ENCODE measurements at regions not wholly inside any gene's neighbourhood (a gene's known extent, or its start where the extent isn't known, plus 50 kb on each side); places are given as distances from the start of the nearest gene placed in this dataset.

DNA sequence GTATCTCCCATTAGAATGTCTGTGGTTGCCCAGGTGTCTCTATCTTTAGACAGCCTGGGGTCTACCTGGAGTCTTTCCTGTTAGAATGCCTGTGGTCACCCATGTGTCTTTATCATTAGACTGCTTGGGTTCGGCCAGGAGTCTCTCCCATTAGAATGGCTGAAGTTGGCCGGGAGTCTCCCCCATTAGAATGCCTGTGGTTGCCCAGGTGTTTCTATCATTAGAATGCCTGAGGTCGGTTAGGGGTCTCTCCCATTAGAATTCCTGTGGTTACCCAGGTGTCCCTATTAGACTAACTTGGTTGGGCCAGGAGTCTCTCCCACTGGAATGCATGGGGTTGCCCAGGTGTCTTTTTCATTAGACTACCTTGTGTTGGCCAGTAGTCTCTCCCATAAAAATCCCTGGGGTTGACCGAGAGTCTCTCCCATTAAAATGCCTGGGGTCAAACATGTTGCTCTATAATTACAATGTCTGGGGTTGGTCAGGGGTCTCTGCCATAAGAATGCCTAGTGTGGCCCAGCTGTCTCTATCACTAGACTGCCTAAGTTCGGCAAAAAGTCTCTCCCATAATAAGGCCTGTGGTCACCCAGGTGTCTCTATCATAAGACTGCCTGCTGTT is 1448.7 kb downstream of the UQCRFS1 start:
- H3K4me3 ChIP-seq (ENCODE audit: low read depth, low read length): no peak overlapping the region
- TF ChIP-seq CTCF (IDR thresholded peaks at IDR 0.05; ENCODE audit: low read depth, low read length): no peak
- in situ Hi-C loops (cut with HindIII; ENCODE audit: low sequenced_read_pairs): no loop called here
- DNase-seq (ENCODE audit: low read depth, low spot score): no peak

DNA sequence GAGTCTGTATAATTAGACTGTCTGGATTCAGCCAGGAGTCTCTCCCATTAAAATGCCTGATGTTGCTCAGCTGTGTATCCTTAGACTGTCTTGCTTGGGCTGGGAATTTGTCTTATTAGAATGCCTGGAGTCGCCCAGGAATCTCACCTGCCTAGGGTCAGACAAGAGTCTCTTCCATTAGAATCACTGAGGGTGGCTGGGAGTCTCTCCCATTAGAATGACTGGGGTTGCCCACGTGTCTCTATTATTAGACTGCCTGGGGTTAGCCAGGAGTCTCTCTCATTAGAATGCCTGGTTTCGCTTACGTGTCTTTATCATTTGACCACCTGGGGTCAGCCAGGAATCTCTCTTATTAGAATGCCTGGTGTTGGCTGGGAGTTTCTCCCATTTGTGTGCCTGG is 1450.0 kb downstream of the UQCRFS1 start:
- no peak for TF ChIP-seq CTCF (IDR thresholded peaks at IDR 0.05; ENCODE audit: low read depth, low read length)
- DNase-seq (ENCODE audit: low read depth, low spot score): no peak
- no peak overlapping the region for H3K4me3 ChIP-seq (ENCODE audit: low read depth, low read length)
- in situ Hi-C loops (cut with HindIII; ENCODE audit: low sequenced_read_pairs): no loop called here

- in situ Hi-C loops (cut with HindIII; ENCODE audit: low sequenced_read_pairs): no loop called here
- no peak for TF ChIP-seq CTCF (IDR thresholded peaks at IDR 0.05; ENCODE audit: low read depth, low read length)
- no peak for DNase-seq (ENCODE audit: low read depth, low spot score)
- H3K4me3 ChIP-seq (ENCODE audit: low read depth, low read length): no peak overlapping the region
These were observed 1453.1 kb downstream of the UQCRFS1 start for GRCh38 chr19:27759896-27760295.

DNA sequence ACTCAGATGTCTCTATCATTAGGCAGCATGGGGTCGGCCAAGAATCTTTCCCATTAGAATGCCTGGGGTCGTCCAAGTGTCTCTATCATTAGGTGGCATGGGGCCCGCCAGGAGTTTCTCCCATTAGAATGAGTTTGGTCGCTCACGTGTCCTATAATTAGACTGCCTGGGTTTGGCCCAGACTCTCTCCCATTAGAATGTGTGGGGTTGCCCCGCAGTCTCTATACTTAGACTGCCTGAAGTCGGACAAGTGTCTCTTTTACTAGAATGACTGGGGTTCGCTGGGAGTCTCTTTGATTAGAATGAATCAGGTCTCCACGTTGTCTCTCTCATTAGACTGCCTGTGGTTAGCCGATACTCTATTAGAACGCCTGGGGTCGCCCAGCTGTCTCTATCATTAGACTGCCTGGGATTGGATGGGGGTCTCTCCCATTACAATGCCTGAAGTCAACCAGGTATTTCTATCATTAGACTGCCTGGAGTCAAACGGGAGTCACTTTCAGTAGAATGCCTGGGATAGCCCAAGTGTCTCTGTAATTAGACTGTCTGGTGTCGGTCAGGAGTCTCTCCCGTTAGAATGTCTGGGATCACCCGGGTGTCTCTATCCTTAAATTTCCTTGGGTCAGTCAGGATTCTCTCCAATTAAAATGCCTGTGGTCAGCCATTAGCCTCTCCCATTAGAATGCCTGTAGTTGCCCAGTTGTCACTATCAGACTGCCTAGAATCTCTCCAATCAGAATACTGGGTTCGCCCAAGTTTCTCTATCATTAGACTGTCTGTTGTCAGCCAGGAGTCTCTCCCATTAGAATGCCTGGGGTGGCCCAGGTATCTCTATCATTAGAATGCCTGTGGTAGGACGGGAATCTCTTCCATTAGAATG is 1454.1 kb downstream of the UQCRFS1 start:
- H3K4me3 ChIP-seq (ENCODE audit: low read depth, low read length): no peak overlapping the region
- TF ChIP-seq CTCF (IDR thresholded peaks at IDR 0.05; ENCODE audit: low read depth, low read length): no peak
- in situ Hi-C loops (cut with HindIII; ENCODE audit: low sequenced_read_pairs): no loop called here
- no peak for DNase-seq (ENCODE audit: low read depth, low spot score)

DNA sequence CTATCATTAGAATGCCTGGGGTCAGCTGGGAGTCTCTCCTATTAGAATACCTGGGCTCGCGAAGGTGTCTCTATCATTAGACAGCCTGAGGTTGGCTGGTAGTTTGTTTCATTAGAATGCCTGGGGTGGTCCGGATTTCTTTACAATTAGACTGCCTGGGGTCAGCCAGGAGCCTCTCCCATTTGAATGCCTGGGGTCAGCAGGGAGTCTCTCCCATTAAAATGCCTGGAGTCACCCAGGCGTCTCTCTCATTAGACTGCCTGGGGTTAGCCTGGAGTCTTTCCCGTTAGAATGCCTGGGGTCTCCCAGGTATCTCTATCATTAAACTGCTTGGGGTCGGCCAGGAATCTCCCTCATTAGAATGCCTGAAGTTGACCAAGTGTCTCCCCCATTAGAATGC is 1458.3 kb downstream of the UQCRFS1 start:
- TF ChIP-seq CTCF (IDR thresholded peaks at IDR 0.05; ENCODE audit: low read depth, low read length): no peak
- DNase-seq (ENCODE audit: low read depth, low spot score): no peak
- no peak overlapping the region for H3K4me3 ChIP-seq (ENCODE audit: low read depth, low read length)
- in situ Hi-C loops (cut with HindIII; ENCODE audit: low sequenced_read_pairs): no loop called here

DNA sequence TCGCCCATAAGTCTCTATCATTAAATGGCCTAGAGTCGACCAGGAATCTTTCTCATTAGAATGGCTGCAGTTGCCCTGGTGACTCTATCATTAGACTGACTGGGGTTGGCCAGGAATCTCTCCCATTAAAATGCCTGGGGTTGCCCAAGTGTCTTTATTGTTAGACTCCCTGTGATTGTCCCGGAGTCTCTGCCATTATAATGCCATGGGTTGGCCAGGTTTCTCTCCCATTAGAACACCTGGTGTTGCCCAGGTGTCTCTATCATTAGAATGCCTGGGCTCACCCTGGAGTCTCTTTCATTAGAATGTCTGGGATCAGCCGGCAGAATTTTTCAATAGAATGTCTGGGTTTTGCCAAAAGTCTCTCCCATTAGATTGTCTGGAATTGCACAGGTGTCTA is 1459.3 kb downstream of the UQCRFS1 start:
- DNase-seq (ENCODE audit: low read depth, low spot score): no peak
- TF ChIP-seq CTCF (IDR thresholded peaks at IDR 0.05; ENCODE audit: low read depth, low read length): no peak
- in situ Hi-C loops (cut with HindIII; ENCODE audit: low sequenced_read_pairs): no loop called here
- H3K4me3 ChIP-seq (ENCODE audit: low read depth, low read length): no peak overlapping the region

Data from astrocyte of the spinal cord (primary cell).